ENCODE measurements at regions not wholly inside any gene's neighbourhood (a gene's known extent, or its start where the extent isn't known, plus 50 kb on each side); places are given as distances from the start of the nearest gene placed in this dataset.

- H3K4me1 Mint-ChIP-seq: 0 out of 2 replicates have a peak, but pooled peaks cover 10% of the 10 kb centered on the region
- H3K27me3 Mint-ChIP-seq (ENCODE audit: low read depth): no peaks in the 10 kb centered on the region
- H3K9me3 Mint-ChIP-seq: no peaks in the 10 kb centered on the region
- ChIA-PET POLR2A (no interaction called here), CTCF (interaction anchor here (1.0 kb wide), 1 partner anchor 119 kb away, joined by 4 read pairs; no protein-coding TSS in a partner anchor)
- H3K4me3 Mint-ChIP-seq: no peak overlapping the region
- no peak overlapping the region for H3K27ac Mint-ChIP-seq
- no peak for TF ChIP-seq ZNF219 (CRISPR knock-in tag; IDR thresholded peaks at IDR 0.05; ENCODE audit: borderline replicate concordance)
- no peak for TF ChIP-seq AR (CRISPR knock-in tag; IDR thresholded peaks at IDR 0.05)
- TF ChIP-seq IRF2 (CRISPR knock-in tag; IDR thresholded peaks at IDR 0.05; ENCODE audit: borderline replicate concordance, low read depth): no peak
- TF ChIP-seq NFE2L1 (CRISPR knock-in tag; IDR thresholded peaks at IDR 0.05): no peak
- TF ChIP-seq MXD4 (CRISPR knock-in tag; IDR thresholded peaks at IDR 0.05; ENCODE audit: borderline replicate concordance): no peak
- no peak for TF ChIP-seq CBFB (CRISPR knock-in tag; IDR thresholded peaks at IDR 0.05; ENCODE audit: low read depth)
- no peak for TF ChIP-seq NFYB (CRISPR knock-in tag; conservative IDR thresholded peaks at IDR 0.05; ENCODE audit: low read depth)
- no peak for TF ChIP-seq GRHL2 (CRISPR knock-in tag; IDR thresholded peaks at IDR 0.05; ENCODE audit: insufficient replicate concordance, severe bottlenecking)
- TF ChIP-seq NFATC4 (CRISPR knock-in tag; IDR thresholded peaks at IDR 0.05): no peak
- TF ChIP-seq TEAD4 (CRISPR knock-in tag; IDR thresholded peaks at IDR 0.05): no peak
- no peak for TF ChIP-seq JAZF1 (CRISPR knock-in tag; IDR thresholded peaks at IDR 0.05)
- TF ChIP-seq ZNF416 (CRISPR knock-in tag; IDR thresholded peaks at IDR 0.05): no peak
- ATAC-seq: no peak
- no peak for DNase-seq (ENCODE audit: low spot score)
- H3K36me3 Mint-ChIP-seq: no peaks in the 10 kb centered on the region
These were observed 270.4 kb downstream of the FIGN start for GRCh38 chr2:163465440-163465839.

GRCh38 chr2:163463411-163463810 lies 272.4 kb downstream of the FIGN start:
- no peak overlapping the region for H3K4me3 Mint-ChIP-seq
- ChIA-PET CTCF (interaction anchor here (1.3 kb wide), 1 partner anchor 117 kb away, joined by 4 read pairs; no protein-coding TSS in a partner anchor), POLR2A (no interaction called here)
- no peak for DNase-seq (ENCODE audit: low spot score)
- no peak overlapping the region for H3K27ac Mint-ChIP-seq
- no peaks in the 10 kb centered on the region for H3K36me3 Mint-ChIP-seq
- no peaks in the 10 kb centered on the region for H3K9me3 Mint-ChIP-seq
- no peaks in the 10 kb centered on the region; the same call in 1 of the 2 replicates for H3K27me3 Mint-ChIP-seq (ENCODE audit: low read depth)
- ATAC-seq: no peak
- H3K4me1 Mint-ChIP-seq: 0 out of 2 replicates have a peak, but pooled peaks cover 3% of the 10 kb centered on the region
- no peak for TF ChIP-seq CREM (CRISPR knock-in tag; IDR thresholded peaks at IDR 0.05)
- no peak for TF ChIP-seq JAZF1 (CRISPR knock-in tag; IDR thresholded peaks at IDR 0.05)
- TF ChIP-seq CDX4 (CRISPR knock-in tag; IDR thresholded peaks at IDR 0.05; ENCODE audit: borderline replicate concordance): no peak
- no peak for TF ChIP-seq NFATC4 (CRISPR knock-in tag; IDR thresholded peaks at IDR 0.05)
- no peak for TF ChIP-seq PREB (CRISPR knock-in tag; IDR thresholded peaks at IDR 0.05; ENCODE audit: borderline replicate concordance)
- no peak for TF ChIP-seq ZNF263 (CRISPR knock-in tag; IDR thresholded peaks at IDR 0.05; ENCODE audit: low read depth)
- no peak for TF ChIP-seq EMX1 (CRISPR knock-in tag; IDR thresholded peaks at IDR 0.05)
- TF ChIP-seq NR2C2 (CRISPR knock-in tag; IDR thresholded peaks at IDR 0.05): no peak
- TF ChIP-seq ZBTB43 (CRISPR knock-in tag; IDR thresholded peaks at IDR 0.05): no peak
- TF ChIP-seq SMAD4 (CRISPR knock-in tag; IDR thresholded peaks at IDR 0.05): no peak
- no peak for TF ChIP-seq MYBL2 (CRISPR knock-in tag; IDR thresholded peaks at IDR 0.05)
- TF ChIP-seq ATF6 (CRISPR knock-in tag; IDR thresholded peaks at IDR 0.05): no peak
- no peak for TF ChIP-seq GABPB1 (CRISPR knock-in tag; IDR thresholded peaks at IDR 0.05)
- no peak for TF ChIP-seq HMGXB4 (CRISPR knock-in tag; IDR thresholded peaks at IDR 0.05)

Data from WTC11 (cell line).